Epithelial cell of esophagus (primary cell): ENCODE measurements at regions not wholly inside any gene's neighbourhood (a gene's known extent, or its start where the extent isn't known, plus 50 kb on each side); places are given as distances from the start of the nearest gene placed in this dataset.

Source experiments
- DNase-seq: peaks from one replicate; pipeline ENCODE4 v3.0.0; 2010; ENCODE audit warnings: low read depth
- H3K4me3 ChIP-seq: 2 replicates; pipeline ENCODE4 v1.5.1; 2011; ENCODE audit warnings: mild to moderate bottlenecking, low read length, control low read depth
- TF ChIP-seq, protein P1 (sequence below): IDR thresholded peaks from 2 replicates; pipeline ENCODE4 v1.5.1; 2011; ENCODE audit warnings: low read depth, mild to moderate bottlenecking, low read length, control low read depth, inconsistent platforms; ENCODE audit not compliant: insufficient read depth; ENCODE audit errors: missing control alignments

DNA sequence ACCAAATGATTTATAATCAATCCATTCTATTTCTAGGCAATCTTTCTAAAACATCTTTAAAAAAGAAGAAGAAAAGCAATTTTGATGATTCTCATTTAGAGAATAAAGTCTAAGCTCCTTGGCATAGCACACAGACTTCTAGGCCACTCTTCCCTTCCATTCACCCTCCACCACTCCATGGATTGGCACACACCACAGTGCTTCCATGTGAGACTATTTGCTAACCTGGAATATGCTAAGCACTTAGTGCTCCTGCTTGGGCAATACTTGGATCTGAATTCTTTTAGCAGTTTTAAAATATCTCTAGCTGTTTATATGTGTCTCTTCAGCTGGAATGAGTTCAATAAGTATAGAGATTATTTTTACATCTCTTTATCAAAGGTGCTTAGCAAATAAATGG, 177.6 kb upstream of the FBXL7 start:
- H3K4me3 ChIP-seq: no peak overlapping the region
- no peak for DNase-seq
- TF ChIP-seq, protein P1, sequence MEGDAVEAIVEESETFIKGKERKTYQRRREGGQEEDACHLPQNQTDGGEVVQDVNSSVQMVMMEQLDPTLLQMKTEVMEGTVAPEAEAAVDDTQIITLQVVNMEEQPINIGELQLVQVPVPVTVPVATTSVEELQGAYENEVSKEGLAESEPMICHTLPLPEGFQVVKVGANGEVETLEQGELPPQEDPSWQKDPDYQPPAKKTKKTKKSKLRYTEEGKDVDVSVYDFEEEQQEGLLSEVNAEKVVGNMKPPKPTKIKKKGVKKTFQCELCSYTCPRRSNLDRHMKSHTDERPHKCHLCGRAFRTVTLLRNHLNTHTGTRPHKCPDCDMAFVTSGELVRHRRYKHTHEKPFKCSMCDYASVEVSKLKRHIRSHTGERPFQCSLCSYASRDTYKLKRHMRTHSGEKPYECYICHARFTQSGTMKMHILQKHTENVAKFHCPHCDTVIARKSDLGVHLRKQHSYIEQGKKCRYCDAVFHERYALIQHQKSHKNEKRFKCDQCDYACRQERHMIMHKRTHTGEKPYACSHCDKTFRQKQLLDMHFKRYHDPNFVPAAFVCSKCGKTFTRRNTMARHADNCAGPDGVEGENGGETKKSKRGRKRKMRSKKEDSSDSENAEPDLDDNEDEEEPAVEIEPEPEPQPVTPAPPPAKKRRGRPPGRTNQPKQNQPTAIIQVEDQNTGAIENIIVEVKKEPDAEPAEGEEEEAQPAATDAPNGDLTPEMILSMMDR: no peak

DNA sequence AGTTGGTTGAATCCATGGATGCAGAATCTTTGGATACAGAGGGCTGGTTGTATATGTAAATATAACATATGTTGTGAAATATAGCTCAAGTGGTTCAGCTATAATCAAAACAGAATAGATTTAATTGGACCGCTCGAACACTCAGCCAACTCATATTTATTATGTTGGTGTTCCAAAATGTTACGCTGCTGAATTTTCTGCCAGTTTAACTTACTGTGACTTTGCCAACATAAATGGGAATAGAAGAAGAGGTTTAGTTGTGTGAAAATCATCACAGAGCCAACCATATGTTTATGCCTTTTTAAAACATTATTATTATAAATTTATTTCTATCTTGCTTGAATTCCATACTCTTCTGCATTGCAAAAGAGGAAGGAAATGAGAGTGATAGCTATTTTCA, 178.2 kb upstream of the FBXL7 start:
- no peak overlapping the region for H3K4me3 ChIP-seq
- TF ChIP-seq, protein P1: no peak
- DNase-seq: no peak

DNA sequence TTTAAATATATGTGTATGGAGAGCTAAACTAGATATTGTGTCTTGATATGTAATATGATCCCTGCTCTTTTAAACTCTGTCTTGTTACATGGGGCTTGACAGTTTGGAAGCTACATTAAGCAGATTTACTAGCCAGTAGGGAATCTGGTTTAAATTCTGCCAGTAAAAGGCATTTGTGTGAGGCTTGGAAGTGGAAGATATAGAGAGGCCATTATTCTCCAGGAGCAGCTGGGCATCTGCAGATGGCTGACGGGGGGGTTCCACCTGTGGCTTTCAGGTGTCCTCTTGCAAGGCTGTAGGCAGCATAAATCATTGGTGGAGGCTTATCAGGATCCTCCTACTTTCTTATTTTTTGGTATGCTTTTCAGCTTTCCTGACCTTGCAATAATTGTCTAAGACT, 179.1 kb upstream of the FBXL7 start:
- TF ChIP-seq, protein P1: no peak

DNA sequence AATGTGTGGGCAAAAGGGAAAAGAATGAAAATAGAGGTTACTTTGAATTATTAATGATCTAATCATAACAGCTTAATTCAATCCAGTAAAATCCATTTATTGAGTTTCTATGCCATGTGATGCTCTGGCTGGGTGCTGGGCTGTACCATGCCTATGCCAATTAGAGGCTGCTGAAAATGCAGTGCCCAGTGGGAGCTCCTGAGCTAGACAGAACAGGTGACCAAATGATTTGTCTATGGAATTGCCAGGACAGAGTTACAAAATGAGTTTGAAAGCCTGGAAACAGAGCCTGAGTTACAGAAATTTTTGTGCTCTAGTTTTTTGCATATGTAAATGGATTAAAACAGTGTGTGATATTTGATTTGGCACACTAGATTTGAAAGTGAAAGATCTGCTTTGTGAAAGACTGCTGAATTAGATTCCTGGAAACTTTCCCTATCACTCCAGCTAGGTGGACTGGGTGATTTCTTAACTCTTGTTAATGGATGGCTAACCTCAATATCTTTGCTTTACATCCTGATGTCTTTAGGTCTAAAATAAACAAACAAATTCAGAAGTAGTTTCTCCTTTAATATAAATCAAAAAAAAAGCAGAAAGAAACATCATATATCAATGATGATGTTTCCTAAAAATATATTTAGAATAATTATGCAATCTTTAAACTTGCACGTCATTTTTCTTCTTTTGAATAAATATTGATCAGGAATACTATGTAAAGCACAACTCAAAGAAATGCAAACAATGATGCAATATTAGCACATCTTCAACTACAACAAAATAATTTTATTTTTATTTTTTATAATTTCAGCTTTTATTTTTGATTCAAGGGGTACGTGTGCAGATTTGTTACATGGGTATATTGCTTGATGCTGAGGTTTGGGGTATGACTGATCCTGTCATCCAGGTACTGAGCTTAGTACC, 194.8 kb upstream of the FBXL7 start:
- no peak overlapping the region for H3K4me3 ChIP-seq
- DNase-seq: no peak
- TF ChIP-seq, protein P1: no peak

More for the DNA sequence above, 179.1 kb upstream of the FBXL7 start:
- H3K4me3 ChIP-seq: no peak overlapping the region
- DNase-seq: no peak

DNA sequence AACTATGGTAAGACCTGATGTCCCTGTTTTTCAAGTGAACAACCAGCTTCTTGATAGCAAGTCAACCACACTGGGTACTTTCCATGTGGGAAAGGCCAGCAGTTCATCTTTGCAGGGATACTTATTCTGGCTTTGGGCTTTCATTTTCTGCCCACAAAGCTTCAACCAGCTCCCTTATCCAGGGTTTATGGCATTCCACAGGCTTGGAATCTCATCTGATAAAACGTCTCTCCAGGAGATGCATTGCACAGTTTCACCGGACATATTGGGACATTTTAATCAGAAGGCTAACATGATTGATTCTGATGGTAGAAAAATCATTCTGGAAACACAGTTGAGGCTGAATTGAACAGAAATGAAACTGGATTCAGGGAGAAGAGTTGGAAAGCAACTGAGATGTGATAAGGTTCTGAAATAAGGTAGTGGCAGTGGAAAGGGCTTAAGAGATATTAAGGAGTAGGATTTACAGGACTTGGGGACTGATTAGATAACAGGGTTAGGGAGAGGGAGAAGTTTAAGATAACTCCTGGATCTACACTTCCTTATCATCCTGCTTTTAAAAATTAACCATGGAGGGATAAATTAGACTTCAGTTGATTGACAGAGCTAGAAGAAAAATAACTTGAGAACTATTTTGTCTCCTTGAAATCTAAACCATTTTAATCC, 195.8 kb upstream of the FBXL7 start:
- TF ChIP-seq, protein P1: no peak
- DNase-seq: no peak
- no peak overlapping the region for H3K4me3 ChIP-seq

DNA sequence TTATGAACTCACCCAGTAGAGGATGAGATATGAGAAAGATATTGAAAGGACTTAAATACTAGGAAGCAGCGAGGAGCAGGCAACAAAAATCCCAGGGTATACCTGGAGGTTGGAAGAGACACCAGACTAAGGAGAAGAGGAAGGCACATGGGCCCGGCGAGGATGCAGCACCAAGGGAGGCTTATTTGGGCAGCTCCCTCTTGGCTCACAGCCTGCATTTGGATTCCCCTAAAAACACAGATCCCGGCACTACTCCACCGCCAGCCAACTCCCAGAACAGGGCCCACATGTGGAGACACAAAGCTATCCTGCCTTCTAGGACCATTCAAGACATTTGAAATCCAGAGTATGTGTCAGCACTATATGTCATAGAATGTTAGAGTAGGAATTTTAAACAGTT, 199.8 kb upstream of the FBXL7 start:
- TF ChIP-seq, protein P1: no peak

More for the DNA sequence above, 199.8 kb upstream of the FBXL7 start:
- H3K4me3 ChIP-seq: no peak overlapping the region
- DNase-seq: no peak
